Activated naive CD8-positive, alpha-beta T cell treated with anti-CD3 and anti-CD28 coated beads, Interleukin-2, amount 10 ng/mL, durations not matched to agents 7 days and 5 days (primary cell): ENCODE measurements at regions not wholly inside any gene's neighbourhood (a gene's known extent, or its start where the extent isn't known, plus 50 kb on each side); places are given as distances from the start of the nearest gene placed in this dataset.
A peak's percentile ranks its signal among the peaks of the same experiment; 100 is the strongest.

Experiments
- ATAC-seq: fragments of 150-1000 bp; cut with Tn5 transposase; one replicate; pipeline ENCODE4 v1.10.0; 2021; ENCODE audit warnings: low read depth, moderate library complexity
- POLR2A ChIA-PET: fragments of 350-600 bp; sonication (Branson Sonifier 250); formaldehyde crosslinking; loops from one replicate; lab custom pipeline; 2021; ENCODE audit warnings: antibody characterized with exemption; lab: Charles Lee
- DNase-seq: peaks from one replicate; pipeline ENCODE4 v3.0.0; 2021
- H3K27ac Mint-ChIP-seq: one replicate; pipeline ENCODE4 v1.8.0; 2022; ENCODE audit warnings: mild to moderate bottlenecking, mixed read lengths
- H3K27me3 Mint-ChIP-seq: one replicate; pipeline ENCODE4 v1.8.0; 2022; ENCODE audit warnings: mild to moderate bottlenecking, moderate library complexity, mixed read lengths
- H3K36me3 Mint-ChIP-seq: one replicate; pipeline ENCODE4 v1.8.0; 2021; ENCODE audit warnings: mild to moderate bottlenecking, mixed read lengths
- H3K4me1 Mint-ChIP-seq: one replicate; pipeline ENCODE4 v1.8.0; 2021; ENCODE audit warnings: mixed read lengths
- H3K4me3 Mint-ChIP-seq: one replicate; pipeline ENCODE4 v1.8.0; 2022; ENCODE audit warnings: mild to moderate bottlenecking, moderate library complexity, mixed read lengths
- H3K9me3 Mint-ChIP-seq: one replicate; pipeline ENCODE4 v1.8.0; 2021; ENCODE audit warnings: mixed read lengths

GRCh38 chr7:42987648-42988214 lies 55.6 kb downstream of the MRPL32 start:
- Mint-ChIP-seq H3K4me1 (no peaks in the 10 kb centered on the region), H3K4me3 (no peak overlapping the region), H3K9me3 (peaks cover 10% of the 10 kb centered on the region), H3K27me3 (peaks cover 17% of the 10 kb centered on the region), H3K27ac (no peak overlapping the region), H3K36me3 (no peaks in the 10 kb centered on the region)
- no peak for DNase-seq
- ATAC-seq: no peak
- POLR2A ChIA-PET: no interaction called here

- Mint-ChIP-seq H3K9me3 (no peaks in the 10 kb centered on the region), H3K27me3 (peaks cover 21% of the 10 kb centered on the region), H3K4me3 (no peak overlapping the region), H3K27ac (no peak overlapping the region), H3K36me3 (no peaks in the 10 kb centered on the region), H3K4me1 (no peaks in the 10 kb centered on the region)
- POLR2A ChIA-PET: no interaction called here
- no peak for DNase-seq
- ATAC-seq: no peak
Measured at GRCh38 chr7:42991024-42991423, 58.8 kb downstream of the MRPL32 start.

- Mint-ChIP-seq H3K4me1 (no peaks in the 10 kb centered on the region), H3K36me3 (no peaks in the 10 kb centered on the region), H3K27me3 (peaks cover 16% of the 10 kb centered on the region), H3K4me3 (no peak overlapping the region), H3K27ac (no peak overlapping the region), H3K9me3 (no peaks in the 10 kb centered on the region)
- POLR2A ChIA-PET: no interaction called here
- no peak for ATAC-seq
- no peak for DNase-seq
Measured at GRCh38 chr7:42991913-42992591, 59.9 kb downstream of the MRPL32 start.

GRCh38 chr7:42993038-42993437 lies 60.9 kb downstream of the MRPL32 start:
- Mint-ChIP-seq H3K4me3 (no peak overlapping the region), H3K27me3 (peaks cover 9% of the 10 kb centered on the region), H3K4me1 (no peaks in the 10 kb centered on the region), H3K27ac (no peak overlapping the region), H3K36me3 (no peaks in the 10 kb centered on the region), H3K9me3 (no peaks in the 10 kb centered on the region)
- POLR2A ChIA-PET: no interaction called here
- DNase-seq (no peak), ATAC-seq (no peak)

- POLR2A ChIA-PET: no interaction called here
- ATAC-seq (no peak), DNase-seq (no peak)
- H3K27me3 Mint-ChIP-seq: peaks cover 14% of the 10 kb centered on the region
- H3K4me1 Mint-ChIP-seq: no peaks in the 10 kb centered on the region
- no peaks in the 10 kb centered on the region for H3K36me3 Mint-ChIP-seq
- H3K27ac Mint-ChIP-seq: no peak overlapping the region
- no peak overlapping the region for H3K4me3 Mint-ChIP-seq
- H3K9me3 Mint-ChIP-seq: no peaks in the 10 kb centered on the region
Measured at GRCh38 chr7:42994096-42994495, 61.9 kb downstream of the MRPL32 start.

GRCh38 chr7:42997611-42998010 lies 65.4 kb downstream of the MRPL32 start:
- POLR2A ChIA-PET: no interaction called here
- no peaks in the 10 kb centered on the region for H3K4me1 Mint-ChIP-seq

GRCh38 chr7:43004082-43004481 lies 71.9 kb downstream of the MRPL32 start:
- POLR2A ChIA-PET: no interaction called here
- Mint-ChIP-seq H3K4me1 (peaks cover 7% of the 10 kb centered on the region), H3K4me3 (peak overlapping the region; percentile 1), H3K27me3 (peaks cover 33% of the 10 kb centered on the region), H3K36me3 (no peaks in the 10 kb centered on the region), H3K27ac (no peak overlapping the region), H3K9me3 (no peaks in the 10 kb centered on the region)
- DNase-seq: no peak
- peak; percentile 73 for ATAC-seq

More at GRCh38 chr7:42997611-42998010, 65.4 kb downstream of the MRPL32 start:
- no peaks in the 10 kb centered on the region for H3K36me3 Mint-ChIP-seq
- peaks cover 21% of the 10 kb centered on the region for H3K27me3 Mint-ChIP-seq
- H3K4me3 Mint-ChIP-seq: no peak overlapping the region
- ATAC-seq (no peak), DNase-seq (no peak)
- H3K9me3 Mint-ChIP-seq: no peaks in the 10 kb centered on the region
- H3K27ac Mint-ChIP-seq: no peak overlapping the region

GRCh38 chr7:43006008-43006407 lies 73.8 kb downstream of the MRPL32 start:
- POLR2A ChIA-PET: no interaction called here
- ATAC-seq: no peak
- Mint-ChIP-seq H3K36me3 (no peaks in the 10 kb centered on the region), H3K27me3 (peaks cover 25% of the 10 kb centered on the region), H3K27ac (no peak overlapping the region), H3K9me3 (no peaks in the 10 kb centered on the region), H3K4me3 (no peak overlapping the region), H3K4me1 (peaks cover 7% of the 10 kb centered on the region)
- DNase-seq: no peak

GRCh38 chr7:43010061-43010460 lies 77.9 kb downstream of the MRPL32 start:
- POLR2A ChIA-PET: no interaction called here
- peaks cover 7% of the 10 kb centered on the region for H3K27me3 Mint-ChIP-seq

GRCh38 chr7:43011879-43012278 lies 79.7 kb downstream of the MRPL32 start:
- Mint-ChIP-seq H3K36me3 (no peaks in the 10 kb centered on the region), H3K27me3 (peaks cover 10% of the 10 kb centered on the region), H3K27ac (no peak overlapping the region), H3K4me3 (no peak overlapping the region), H3K4me1 (no peaks in the 10 kb centered on the region), H3K9me3 (no peaks in the 10 kb centered on the region)
- ATAC-seq (no peak), DNase-seq (no peak)
- POLR2A ChIA-PET: no interaction called here

More at GRCh38 chr7:43010061-43010460, 77.9 kb downstream of the MRPL32 start:
- no peaks in the 10 kb centered on the region for H3K36me3 Mint-ChIP-seq
- no peaks in the 10 kb centered on the region for H3K9me3 Mint-ChIP-seq
- H3K4me3 Mint-ChIP-seq: no peak overlapping the region
- H3K4me1 Mint-ChIP-seq: no peaks in the 10 kb centered on the region
- no peak for ATAC-seq
- H3K27ac Mint-ChIP-seq: no peak overlapping the region
- no peak for DNase-seq

GRCh38 chr7:43014406-43014805 lies 82.2 kb downstream of the MRPL32 start:
- Mint-ChIP-seq H3K27me3 (peaks cover 12% of the 10 kb centered on the region), H3K4me3 (no peak overlapping the region), H3K36me3 (no peaks in the 10 kb centered on the region), H3K9me3 (no peaks in the 10 kb centered on the region), H3K4me1 (no peaks in the 10 kb centered on the region), H3K27ac (no peak overlapping the region)
- POLR2A ChIA-PET: no interaction called here
- no peak for DNase-seq
- ATAC-seq: no peak

- POLR2A ChIA-PET: no interaction called here
- Mint-ChIP-seq H3K9me3 (no peaks in the 10 kb centered on the region), H3K4me3 (no peak overlapping the region), H3K4me1 (no peaks in the 10 kb centered on the region), H3K36me3 (no peaks in the 10 kb centered on the region), H3K27ac (no peak overlapping the region), H3K27me3 (peaks cover 12% of the 10 kb centered on the region)
- DNase-seq (no peak), ATAC-seq (no peak)
Measured at GRCh38 chr7:43015301-43015700, 83.1 kb downstream of the MRPL32 start.

GRCh38 chr7:43018446-43018845 lies 86.3 kb downstream of the MRPL32 start:
- H3K4me1 Mint-ChIP-seq: no peaks in the 10 kb centered on the region
- no peak overlapping the region for H3K27ac Mint-ChIP-seq
- no peaks in the 10 kb centered on the region for H3K9me3 Mint-ChIP-seq
- H3K36me3 Mint-ChIP-seq: no peaks in the 10 kb centered on the region
- no peak overlapping the region for H3K4me3 Mint-ChIP-seq
- POLR2A ChIA-PET: no interaction called here
- DNase-seq (no peak), ATAC-seq (no peak)
- peaks cover 12% of the 10 kb centered on the region for H3K27me3 Mint-ChIP-seq

- Mint-ChIP-seq H3K4me3 (no peak overlapping the region), H3K27me3 (peaks cover 3% of the 10 kb centered on the region), H3K36me3 (no peaks in the 10 kb centered on the region), H3K9me3 (no peaks in the 10 kb centered on the region), H3K4me1 (no peaks in the 10 kb centered on the region), H3K27ac (no peak overlapping the region)
- no peak for DNase-seq
- POLR2A ChIA-PET: no interaction called here
- no peak for ATAC-seq
Measured at GRCh38 chr7:43021431-43021830, 89.3 kb downstream of the MRPL32 start.
